GM12872 (cell line): ENCODE measurements at regions not wholly inside any gene's neighbourhood (a gene's known extent, or its start where the extent isn't known, plus 50 kb on each side); places are given as distances from the start of the nearest gene placed in this dataset.

Source experiments
- CTCF ChIP-seq: IDR thresholded peaks from 3 replicates; pipeline ENCODE4 v1.5.1; 2011; ENCODE audit warnings: low read depth, mild to moderate bottlenecking, low read length, moderate library complexity; ENCODE audit not compliant: insufficient read depth

- TF ChIP-seq CTCF = no peak
Measured at GRCh38 chr15:54960266-54960665, 236.5 kb downstream of the RSL24D1 start.

- no peak for TF ChIP-seq CTCF
Measured at GRCh38 chr15:54941417-54941816, 255.3 kb downstream of the RSL24D1 start.

GRCh38 chr15:54917312-54917711, 279.4 kb downstream of the RSL24D1 start:
- no peak for TF ChIP-seq CTCF

GRCh38 chr15:54915380-54915779, 281.4 kb downstream of the RSL24D1 start:
- no peak for TF ChIP-seq CTCF

GRCh38 chr15:54884312-54884711, 312.4 kb downstream of the RSL24D1 start:
- no peak for TF ChIP-seq CTCF

GRCh38 chr15:54859982-54860381, 336.8 kb downstream of the RSL24D1 start:
- TF ChIP-seq CTCF = no peak

- no peak for TF ChIP-seq CTCF
Measured at GRCh38 chr15:54854667-54855066, 342.1 kb downstream of the RSL24D1 start.

GRCh38 chr15:54850101-54850500, 346.6 kb downstream of the RSL24D1 start:
- no peak for TF ChIP-seq CTCF
